Gastrocnemius medialis (tissue), 4 donors: ENCODE measurements at regions not wholly inside any gene's neighbourhood (a gene's known extent, or its start where the extent isn't known, plus 50 kb on each side); places are given as distances from the start of the nearest gene placed in this dataset.

ENCODE experiments used
- CTCF ChIP-seq, 5 experiments: fragments of 450-650 bp in 3 of 5; fragments of 200-600 bp in 2 of 5; sonication (generic) in 2 of 5; IDR thresholded peaks in 4 of 5; conservative IDR thresholded peaks in 1 of 5; 1 replicate in 4 of 5; 2 replicates in 1 of 5; pipeline ENCODE4 v1.5.1; 2016 to 2019; ENCODE audit warnings: antibody characterized with exemption in 5 of 5, mild to moderate bottlenecking in 3 of 5, moderate library complexity in 3 of 5
- POLR2A ChIP-seq, 2 donors: fragments of 450-650 bp; IDR thresholded peaks; one replicate each; pipeline ENCODE4 v1.6.1; 2017; ENCODE audit warnings: antibody characterized with exemption in 2 of 2, mild to moderate bottlenecking in 2 of 2, moderate library complexity in 2 of 2

GRCh38 chr19:5232798-5233505, 107.7 kb downstream of the PTPRS start:
- no peak for TF ChIP-seq CTCF (IDR thresholded peaks at IDR 0.05 in 4 of 5, conservative IDR thresholded peaks at IDR 0.05 in 1 of 5)
- TF ChIP-seq POLR2A (IDR thresholded peaks at IDR 0.05) = no peak
